HepG2 (cell line): ENCODE measurements at regions not wholly inside any gene's neighbourhood (a gene's known extent, or its start where the extent isn't known, plus 50 kb on each side); places are given as distances from the start of the nearest gene placed in this dataset.
A peak's percentile ranks its signal among the peaks of the same experiment; 100 is the strongest.

Source experiments
- ATAD3A ChIP-seq: sonication (generic); formaldehyde crosslinking; IDR thresholded peaks from 2 replicates; pipeline ENCODE4 v1.4.0; 2020; ENCODE audit warnings: missing genetic modification reagents
- CC2D1A ChIP-seq: sonication (generic); formaldehyde crosslinking; IDR thresholded peaks from 2 replicates; pipeline ENCODE4 v1.8.1; 2023; ENCODE audit warnings: mild to moderate bottlenecking, missing genetic modification reagents
- GATAD2A ChIP-seq: IDR thresholded peaks from 2 replicates; pipeline ENCODE4 v1.6.1; 2016
- MTA1 ChIP-seq: sonication (generic); formaldehyde crosslinking; IDR thresholded peaks from 2 replicates; pipeline ENCODE4 v1.4.0; 2020; ENCODE audit warnings: missing genetic modification reagents, mild to moderate bottlenecking, borderline replicate concordance
- SP140L ChIP-seq: sonication (generic); formaldehyde crosslinking; IDR thresholded peaks from 2 replicates; pipeline ENCODE4 v1.4.0; 2020; ENCODE audit warnings: missing genetic modification reagents, borderline replicate concordance
- SUZ12 ChIP-seq: fragments of 150-350 bp; IDR thresholded peaks from 2 replicates; pipeline ENCODE4 v1.6.1; 2014; ENCODE audit warnings: low read depth, low read length
- THAP8 ChIP-seq: sonication (generic); formaldehyde crosslinking; IDR thresholded peaks from 2 replicates; pipeline ENCODE4 v1.5.1; 2020; ENCODE audit warnings: missing genetic modification reagents, mild to moderate bottlenecking, borderline replicate concordance
- ZBTB38 ChIP-seq: sonication (generic); formaldehyde crosslinking; IDR thresholded peaks from 2 replicates; pipeline ENCODE4 v1.5.1; 2020; ENCODE audit warnings: mild to moderate bottlenecking, missing genetic modification reagents
- ZNF264 ChIP-seq: sonication (generic); formaldehyde crosslinking; IDR thresholded peaks from 2 replicates; pipeline ENCODE4 v1.4.0; 2020; ENCODE audit warnings: missing genetic modification reagents
- ZNF510 ChIP-seq: sonication (generic); formaldehyde crosslinking; IDR thresholded peaks from 2 replicates; pipeline ENCODE4 v1.4.0; 2020; ENCODE audit warnings: low read depth, mild to moderate bottlenecking, missing genetic modification reagents
- TF ChIP-seq, protein P1 (sequence below): sonication (generic); formaldehyde crosslinking; IDR thresholded peaks from 2 replicates; pipeline ENCODE4 v1.4.0; 2020; ENCODE audit warnings: missing genetic modification reagents
- TF ChIP-seq, protein P2 (sequence below): sonication (generic); formaldehyde crosslinking; conservative IDR thresholded peaks from 2 replicates; pipeline ENCODE4 v1.4.0; 2020; ENCODE audit warnings: missing genetic modification reagents
- TF ChIP-seq, protein P3 (sequence below): sonication (generic); formaldehyde crosslinking; IDR thresholded peaks from 2 replicates; pipeline ENCODE4 v1.5.1; 2020; ENCODE audit warnings: mild to moderate bottlenecking, missing genetic modification reagents, moderate library complexity
- TF ChIP-seq, protein P4 (sequence below): sonication (generic); formaldehyde crosslinking; conservative IDR thresholded peaks from 2 replicates; pipeline ENCODE4 v1.8.1; 2023; ENCODE audit warnings: missing genetic modification reagents
- TF ChIP-seq, protein P5 (sequence below): sonication (generic); formaldehyde crosslinking; IDR thresholded peaks from 2 replicates; pipeline ENCODE4; 2020; ENCODE audit warnings: missing genetic modification reagents, mild to moderate bottlenecking, borderline replicate concordance

DNA sequence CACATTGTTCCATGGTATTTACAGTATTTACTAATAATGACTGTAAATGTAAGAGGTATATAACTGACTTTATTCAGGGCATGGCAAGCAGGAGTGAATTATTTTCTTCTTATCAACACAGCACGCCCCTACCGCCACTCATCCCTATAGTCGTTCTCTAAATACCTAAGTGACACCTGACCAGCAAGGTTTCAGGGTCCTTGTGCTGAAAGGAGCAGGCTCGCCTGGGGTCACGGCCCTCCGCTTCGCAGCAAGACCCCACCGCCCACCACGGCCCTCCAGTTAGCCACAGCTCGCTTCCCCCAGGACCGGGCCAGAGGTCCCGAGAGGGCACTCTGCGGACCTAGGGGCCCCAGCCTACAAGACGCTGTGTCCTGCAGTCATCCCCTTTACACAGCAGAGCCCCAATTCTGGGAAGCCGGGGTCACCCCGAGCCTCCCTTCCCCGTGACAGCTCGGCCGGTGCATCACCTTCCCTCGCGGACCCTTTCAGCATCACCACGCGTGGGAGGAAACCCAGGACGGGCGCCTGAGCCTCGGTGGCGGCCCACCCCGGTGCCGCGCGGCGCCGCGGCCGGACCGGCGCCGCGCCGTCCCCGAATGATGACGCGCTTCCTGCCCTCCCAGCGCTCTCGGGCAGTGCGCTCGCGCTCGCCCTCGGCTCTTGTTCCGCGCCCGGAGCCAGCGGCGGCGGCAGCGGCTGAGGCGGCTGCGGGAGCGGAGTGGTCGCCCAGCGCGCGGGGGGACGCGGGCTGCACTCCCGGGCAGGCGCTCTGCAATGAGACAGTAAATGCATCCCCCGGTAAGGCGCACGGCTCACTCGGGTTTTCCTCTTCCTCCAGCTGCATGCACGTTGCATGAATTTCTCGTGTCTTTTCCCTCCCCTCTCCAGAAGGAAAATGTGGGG is 225.1 kb upstream of the C2CD4B start, which contains the start of gene TLN2 (continued):
- TF ChIP-seq, protein P1, sequence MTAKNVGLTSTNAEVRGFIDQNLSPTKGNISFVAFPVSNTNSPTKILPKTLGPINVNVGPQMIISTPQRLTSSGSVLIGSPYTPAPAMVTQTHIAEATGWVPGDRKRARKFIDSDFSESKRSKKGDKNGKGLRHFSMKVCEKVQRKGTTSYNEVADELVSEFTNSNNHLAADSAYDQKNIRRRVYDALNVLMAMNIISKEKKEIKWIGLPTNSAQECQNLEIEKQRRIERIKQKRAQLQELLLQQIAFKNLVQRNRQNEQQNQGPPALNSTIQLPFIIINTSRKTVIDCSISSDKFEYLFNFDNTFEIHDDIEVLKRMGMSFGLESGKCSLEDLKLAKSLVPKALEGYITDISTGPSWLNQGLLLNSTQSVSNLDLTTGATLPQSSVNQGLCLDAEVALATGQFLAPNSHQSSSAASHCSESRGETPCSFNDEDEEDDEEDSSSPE (CRISPR knock-in tag): peak; percentile 53
- TF ChIP-seq, protein P2, sequence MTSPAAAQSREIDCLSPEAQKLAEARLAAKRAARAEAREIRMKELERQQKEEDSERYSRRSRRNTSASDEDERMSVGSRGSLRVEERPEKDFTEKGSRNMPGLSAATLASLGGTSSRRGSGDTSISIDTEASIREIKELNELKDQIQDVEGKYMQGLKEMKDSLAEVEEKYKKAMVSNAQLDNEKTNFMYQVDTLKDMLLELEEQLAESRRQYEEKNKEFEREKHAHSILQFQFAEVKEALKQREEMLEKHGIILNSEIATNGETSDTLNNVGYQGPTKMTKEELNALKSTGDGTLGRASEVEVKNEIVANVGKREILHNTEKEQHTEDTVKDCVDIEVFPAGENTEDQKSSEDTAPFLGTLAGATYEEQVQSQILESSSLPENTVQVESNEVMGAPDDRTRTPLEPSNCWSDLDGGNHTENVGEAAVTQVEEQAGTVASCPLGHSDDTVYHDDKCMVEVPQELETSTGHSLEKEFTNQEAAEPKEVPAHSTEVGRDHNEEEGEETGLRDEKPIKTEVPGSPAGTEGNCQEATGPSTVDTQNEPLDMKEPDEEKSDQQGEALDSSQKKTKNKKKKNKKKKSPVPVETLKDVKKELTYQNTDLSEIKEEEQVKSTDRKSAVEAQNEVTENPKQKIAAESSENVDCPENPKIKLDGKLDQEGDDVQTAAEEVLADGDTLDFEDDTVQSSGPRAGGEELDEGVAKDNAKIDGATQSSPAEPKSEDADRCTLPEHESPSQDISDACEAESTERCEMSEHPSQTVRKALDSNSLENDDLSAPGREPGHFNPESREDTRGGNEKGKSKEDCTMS: no peak
- no peak for TF ChIP-seq THAP8
- TF ChIP-seq ZNF264 (CRISPR knock-in tag): peak; percentile 72; the same call in 1 of the 2 replicates
- TF ChIP-seq GATAD2A (CRISPR knock-in tag): no peak
- peak; percentile 53; the same call in 1 of the 2 replicates for TF ChIP-seq MTA1 (CRISPR knock-in tag)
- no peak for TF ChIP-seq CC2D1A (CRISPR knock-in tag)
- no peak for TF ChIP-seq ATAD3A (CRISPR knock-in tag)
- TF ChIP-seq, protein P3, sequence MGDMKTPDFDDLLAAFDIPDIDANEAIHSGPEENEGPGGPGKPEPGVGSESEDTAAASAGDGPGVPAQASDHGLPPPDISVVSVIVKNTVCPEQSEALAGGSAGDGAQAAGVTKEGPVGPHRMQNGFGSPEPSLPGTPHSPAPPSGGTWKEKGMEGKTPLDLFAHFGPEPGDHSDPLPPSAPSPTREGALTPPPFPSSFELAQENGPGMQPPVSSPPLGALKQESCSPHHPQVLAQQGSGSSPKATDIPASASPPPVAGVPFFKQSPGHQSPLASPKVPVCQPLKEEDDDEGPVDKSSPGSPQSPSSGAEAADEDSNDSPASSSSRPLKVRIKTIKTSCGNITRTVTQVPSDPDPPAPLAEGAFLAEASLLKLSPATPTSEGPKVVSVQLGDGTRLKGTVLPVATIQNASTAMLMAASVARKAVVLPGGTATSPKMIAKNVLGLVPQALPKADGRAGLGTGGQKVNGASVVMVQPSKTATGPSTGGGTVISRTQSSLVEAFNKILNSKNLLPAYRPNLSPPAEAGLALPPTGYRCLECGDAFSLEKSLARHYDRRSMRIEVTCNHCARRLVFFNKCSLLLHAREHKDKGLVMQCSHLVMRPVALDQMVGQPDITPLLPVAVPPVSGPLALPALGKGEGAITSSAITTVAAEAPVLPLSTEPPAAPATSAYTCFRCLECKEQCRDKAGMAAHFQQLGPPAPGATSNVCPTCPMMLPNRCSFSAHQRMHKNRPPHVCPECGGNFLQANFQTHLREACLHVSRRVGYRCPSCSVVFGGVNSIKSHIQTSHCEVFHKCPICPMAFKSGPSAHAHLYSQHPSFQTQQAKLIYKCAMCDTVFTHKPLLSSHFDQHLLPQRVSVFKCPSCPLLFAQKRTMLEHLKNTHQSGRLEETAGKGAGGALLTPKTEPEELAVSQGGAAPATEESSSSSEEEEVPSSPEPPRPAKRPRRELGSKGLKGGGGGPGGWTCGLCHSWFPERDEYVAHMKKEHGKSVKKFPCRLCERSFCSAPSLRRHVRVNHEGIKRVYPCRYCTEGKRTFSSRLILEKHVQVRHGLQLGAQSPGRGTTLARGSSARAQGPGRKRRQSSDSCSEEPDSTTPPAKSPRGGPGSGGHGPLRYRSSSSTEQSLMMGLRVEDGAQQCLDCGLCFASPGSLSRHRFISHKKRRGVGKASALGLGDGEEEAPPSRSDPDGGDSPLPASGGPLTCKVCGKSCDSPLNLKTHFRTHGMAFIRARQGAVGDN (CRISPR knock-in tag): peak; percentile 54; the same call in 1 of the 2 replicates
- TF ChIP-seq ZNF510 (CRISPR knock-in tag): no peak
- TF ChIP-seq, protein P4, sequence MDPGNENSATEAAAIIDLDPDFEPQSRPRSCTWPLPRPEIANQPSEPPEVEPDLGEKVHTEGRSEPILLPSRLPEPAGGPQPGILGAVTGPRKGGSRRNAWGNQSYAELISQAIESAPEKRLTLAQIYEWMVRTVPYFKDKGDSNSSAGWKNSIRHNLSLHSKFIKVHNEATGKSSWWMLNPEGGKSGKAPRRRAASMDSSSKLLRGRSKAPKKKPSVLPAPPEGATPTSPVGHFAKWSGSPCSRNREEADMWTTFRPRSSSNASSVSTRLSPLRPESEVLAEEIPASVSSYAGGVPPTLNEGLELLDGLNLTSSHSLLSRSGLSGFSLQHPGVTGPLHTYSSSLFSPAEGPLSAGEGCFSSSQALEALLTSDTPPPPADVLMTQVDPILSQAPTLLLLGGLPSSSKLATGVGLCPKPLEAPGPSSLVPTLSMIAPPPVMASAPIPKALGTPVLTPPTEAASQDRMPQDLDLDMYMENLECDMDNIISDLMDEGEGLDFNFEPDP (CRISPR knock-in tag): no peak
- TF ChIP-seq SUZ12: no peak
- TF ChIP-seq, protein P5, sequence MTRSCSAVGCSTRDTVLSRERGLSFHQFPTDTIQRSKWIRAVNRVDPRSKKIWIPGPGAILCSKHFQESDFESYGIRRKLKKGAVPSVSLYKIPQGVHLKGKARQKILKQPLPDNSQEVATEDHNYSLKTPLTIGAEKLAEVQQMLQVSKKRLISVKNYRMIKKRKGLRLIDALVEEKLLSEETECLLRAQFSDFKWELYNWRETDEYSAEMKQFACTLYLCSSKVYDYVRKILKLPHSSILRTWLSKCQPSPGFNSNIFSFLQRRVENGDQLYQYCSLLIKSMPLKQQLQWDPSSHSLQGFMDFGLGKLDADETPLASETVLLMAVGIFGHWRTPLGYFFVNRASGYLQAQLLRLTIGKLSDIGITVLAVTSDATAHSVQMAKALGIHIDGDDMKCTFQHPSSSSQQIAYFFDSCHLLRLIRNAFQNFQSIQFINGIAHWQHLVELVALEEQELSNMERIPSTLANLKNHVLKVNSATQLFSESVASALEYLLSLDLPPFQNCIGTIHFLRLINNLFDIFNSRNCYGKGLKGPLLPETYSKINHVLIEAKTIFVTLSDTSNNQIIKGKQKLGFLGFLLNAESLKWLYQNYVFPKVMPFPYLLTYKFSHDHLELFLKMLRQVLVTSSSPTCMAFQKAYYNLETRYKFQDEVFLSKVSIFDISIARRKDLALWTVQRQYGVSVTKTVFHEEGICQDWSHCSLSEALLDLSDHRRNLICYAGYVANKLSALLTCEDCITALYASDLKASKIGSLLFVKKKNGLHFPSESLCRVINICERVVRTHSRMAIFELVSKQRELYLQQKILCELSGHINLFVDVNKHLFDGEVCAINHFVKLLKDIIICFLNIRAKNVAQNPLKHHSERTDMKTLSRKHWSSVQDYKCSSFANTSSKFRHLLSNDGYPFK (CRISPR knock-in tag): no peak
- TF ChIP-seq ZBTB38 (CRISPR knock-in tag): no peak
- no peak for TF ChIP-seq SP140L (CRISPR knock-in tag)
